ENCODE measurements at regions not wholly inside any gene's neighbourhood (a gene's known extent, or its start where the extent isn't known, plus 50 kb on each side); places are given as distances from the start of the nearest gene placed in this dataset.

DNA sequence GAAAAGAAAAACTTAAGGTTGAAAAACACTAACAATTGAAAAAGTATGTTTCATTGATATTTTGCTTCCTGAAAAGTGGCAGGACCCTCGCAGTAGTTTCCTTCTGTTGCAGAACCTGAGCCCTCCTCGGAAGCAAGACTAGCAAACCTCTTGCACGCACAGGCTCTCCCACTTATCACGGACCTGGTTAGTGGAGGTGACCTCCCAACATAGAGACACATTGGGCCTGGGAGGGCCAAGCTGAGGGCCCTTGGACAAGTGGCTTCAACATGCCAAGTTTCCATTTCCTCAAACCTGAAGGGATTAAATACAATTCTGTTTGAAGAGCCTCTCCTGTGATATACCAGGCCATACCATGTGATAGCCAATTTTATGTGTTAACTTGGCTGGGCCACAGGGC, 133.4 kb upstream of the AGAP1 start:
- no peak for DNase-seq (ENCODE audit: low read depth)
- no peak overlapping the region for H3K4me3 ChIP-seq (ENCODE audit: low read depth, low read length)
- TF ChIP-seq, protein P1, sequence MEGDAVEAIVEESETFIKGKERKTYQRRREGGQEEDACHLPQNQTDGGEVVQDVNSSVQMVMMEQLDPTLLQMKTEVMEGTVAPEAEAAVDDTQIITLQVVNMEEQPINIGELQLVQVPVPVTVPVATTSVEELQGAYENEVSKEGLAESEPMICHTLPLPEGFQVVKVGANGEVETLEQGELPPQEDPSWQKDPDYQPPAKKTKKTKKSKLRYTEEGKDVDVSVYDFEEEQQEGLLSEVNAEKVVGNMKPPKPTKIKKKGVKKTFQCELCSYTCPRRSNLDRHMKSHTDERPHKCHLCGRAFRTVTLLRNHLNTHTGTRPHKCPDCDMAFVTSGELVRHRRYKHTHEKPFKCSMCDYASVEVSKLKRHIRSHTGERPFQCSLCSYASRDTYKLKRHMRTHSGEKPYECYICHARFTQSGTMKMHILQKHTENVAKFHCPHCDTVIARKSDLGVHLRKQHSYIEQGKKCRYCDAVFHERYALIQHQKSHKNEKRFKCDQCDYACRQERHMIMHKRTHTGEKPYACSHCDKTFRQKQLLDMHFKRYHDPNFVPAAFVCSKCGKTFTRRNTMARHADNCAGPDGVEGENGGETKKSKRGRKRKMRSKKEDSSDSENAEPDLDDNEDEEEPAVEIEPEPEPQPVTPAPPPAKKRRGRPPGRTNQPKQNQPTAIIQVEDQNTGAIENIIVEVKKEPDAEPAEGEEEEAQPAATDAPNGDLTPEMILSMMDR (IDR thresholded peaks at IDR 0.05; ENCODE audit: control insufficient read depth, extremely low read depth, insufficient read depth), result no peak

DNA sequence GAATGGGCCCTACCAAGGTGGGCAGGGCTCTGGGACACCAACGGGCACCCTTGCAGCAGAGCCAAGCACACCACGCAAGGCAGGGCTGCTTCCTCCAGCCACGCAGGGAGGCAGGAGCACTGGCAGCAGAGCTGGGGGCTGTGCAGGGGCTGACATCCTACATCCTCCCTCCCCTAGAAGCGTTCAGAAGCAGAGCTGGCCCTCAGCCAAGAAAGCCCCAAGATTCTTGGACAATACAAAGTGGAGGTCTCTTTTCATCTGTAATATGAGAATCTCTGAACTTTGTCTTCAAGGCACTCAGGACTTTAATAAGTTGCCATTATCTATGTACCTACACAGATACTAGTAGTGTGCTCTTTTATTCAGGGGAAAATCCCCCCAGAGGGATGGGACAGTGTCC, 128.1 kb upstream of the AGAP1 start:
- no peak for DNase-seq (ENCODE audit: low read depth)
- TF ChIP-seq, protein P1 (IDR thresholded peaks at IDR 0.05; ENCODE audit: control insufficient read depth, extremely low read depth, insufficient read depth), result no peak
- no peak overlapping the region for H3K4me3 ChIP-seq (ENCODE audit: low read depth, low read length)

- no peak overlapping the region for H3K4me3 ChIP-seq (ENCODE audit: low read depth, low read length)
- no peak for DNase-seq (ENCODE audit: low read depth)
- TF ChIP-seq, protein P1 (IDR thresholded peaks at IDR 0.05; ENCODE audit: control insufficient read depth, extremely low read depth, insufficient read depth), result no peak
Measured at GRCh38 chr2:235366390-235366789, 127.5 kb upstream of the AGAP1 start.

DNA sequence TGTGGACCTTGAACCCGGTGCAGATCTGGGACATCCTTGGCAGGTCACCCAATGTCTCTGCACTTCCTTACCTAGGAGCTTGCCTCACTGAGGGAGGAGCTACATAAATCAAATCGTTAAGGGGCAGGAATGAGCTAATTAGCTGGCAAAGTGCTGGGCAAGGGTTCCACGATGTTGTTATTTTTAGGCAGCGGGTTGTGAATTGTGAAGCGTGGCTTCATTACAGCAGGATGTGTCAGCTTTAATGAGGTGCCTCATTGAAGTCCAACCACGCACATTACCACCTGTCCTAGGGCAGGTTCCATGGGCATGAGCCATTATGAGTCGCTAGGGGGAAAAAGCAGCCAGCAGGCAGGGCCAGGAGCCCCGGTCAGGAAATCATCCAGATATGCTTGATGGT, 127.0 kb upstream of the AGAP1 start:
- TF ChIP-seq, protein P1 (IDR thresholded peaks at IDR 0.05; ENCODE audit: control insufficient read depth, extremely low read depth, insufficient read depth), result no peak
- no peak for DNase-seq (ENCODE audit: low read depth)
- H3K4me3 ChIP-seq (ENCODE audit: low read depth, low read length), result no peak overlapping the region

- no peak for DNase-seq (ENCODE audit: low read depth)
- TF ChIP-seq, protein P1 (IDR thresholded peaks at IDR 0.05; ENCODE audit: control insufficient read depth, extremely low read depth, insufficient read depth), result no peak
Measured at GRCh38 chr2:235371018-235371417, 122.8 kb upstream of the AGAP1 start.

DNA sequence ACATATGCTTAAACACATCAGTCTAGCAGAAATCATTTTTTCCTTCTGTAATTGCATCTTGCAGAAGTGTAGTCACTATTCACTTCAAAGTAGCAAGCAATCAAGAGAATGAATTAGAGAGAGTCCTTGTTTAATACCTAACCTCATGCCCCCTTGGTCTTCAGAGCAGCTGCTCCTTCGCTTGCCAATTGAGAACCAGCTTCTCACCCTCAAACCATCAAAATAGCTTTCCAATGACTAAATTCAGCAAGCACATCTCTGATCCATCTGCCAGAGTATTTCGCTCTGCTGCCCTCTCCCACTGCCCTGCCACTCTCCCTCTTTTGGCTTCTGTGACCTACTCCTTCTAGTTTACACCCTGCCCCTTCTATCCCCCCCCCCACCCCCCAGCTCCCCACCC, 120.7 kb upstream of the AGAP1 start:
- TF ChIP-seq, protein P1 (IDR thresholded peaks at IDR 0.05; ENCODE audit: control insufficient read depth, extremely low read depth, insufficient read depth), result no peak
- DNase-seq (ENCODE audit: low read depth), result no peak
- no peak overlapping the region for H3K4me3 ChIP-seq (ENCODE audit: low read depth, low read length)

More at GRCh38 chr2:235371018-235371417, 122.8 kb upstream of the AGAP1 start:
- H3K4me3 ChIP-seq (ENCODE audit: low read depth, low read length), result no peak overlapping the region

DNA sequence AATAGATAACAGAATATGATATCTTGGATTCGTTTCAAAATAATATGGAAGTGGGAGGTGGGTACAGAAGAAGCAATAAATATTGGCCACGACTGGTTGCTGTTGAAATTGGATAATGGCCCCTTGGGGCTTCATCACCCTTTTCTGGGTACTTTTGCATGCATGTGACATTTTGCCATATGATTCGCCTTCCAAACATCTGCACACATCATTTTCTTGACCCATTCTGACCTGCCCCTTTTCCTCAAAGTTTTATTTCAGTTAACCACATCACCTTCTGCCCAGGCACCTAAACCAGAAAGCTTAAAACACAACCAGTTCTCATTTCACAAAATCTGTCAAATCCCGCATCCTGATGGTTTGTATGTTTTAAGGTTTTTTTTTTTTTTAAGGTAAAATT, 116.7 kb upstream of the AGAP1 start:
- TF ChIP-seq, protein P1 (IDR thresholded peaks at IDR 0.05; ENCODE audit: control insufficient read depth, extremely low read depth, insufficient read depth), result no peak
- no peak overlapping the region for H3K4me3 ChIP-seq (ENCODE audit: low read depth, low read length)
- DNase-seq (ENCODE audit: low read depth), result no peak

Data from LNCaP clone FGC (cell line).